ENCODE measurements at regions not wholly inside any gene's neighbourhood (a gene's known extent, or its start where the extent isn't known, plus 50 kb on each side); places are given as distances from the start of the nearest gene placed in this dataset.

- TF ChIP-seq EZH2phosphoT487 (IDR thresholded peaks at IDR 0.05; ENCODE audit: borderline replicate concordance) (no peak), CTCF (conservative IDR thresholded peaks at IDR 0.05; ENCODE audit: low read length) (no peak)
- Histone ChIP-seq H4K20me1 (ENCODE audit: insufficient read depth, low read length, poor library complexity, severe bottlenecking) (no peaks in the 10 kb centered on the region), H3K27me3 (ENCODE audit: insufficient read depth, low read length, poor library complexity, severe bottlenecking) (no peaks in the 10 kb centered on the region), H3K9ac (ENCODE audit: low read depth, low read length, poor library complexity, severe bottlenecking) (no peak overlapping the region), H2AFZ (ENCODE audit: low read length) (no peak overlapping the region), H3K9me2 (replicated peaks; ENCODE audit: low read depth, low read length) (no peaks in the 10 kb centered on the region), H3F3A (ENCODE audit: low read depth) (no peaks in the 10 kb centered on the region), H3K4me2 (ENCODE audit: low read depth, low read length, poor library complexity, severe bottlenecking) (no peak overlapping the region), H3K79me2 (ENCODE audit: insufficient read depth, low read length) (no peaks in the 10 kb centered on the region), H3K4me3 (ENCODE audit: low read length, poor library complexity, severe bottlenecking) (no peak overlapping the region), H3K36me3 (ENCODE audit: insufficient read depth, low read length) (no peaks in the 10 kb centered on the region), H3K9me3 (ENCODE audit: insufficient read depth, low read depth, low read length) (no peaks in the 10 kb centered on the region), H3K4me1 (ENCODE audit: insufficient read depth, low read length, poor library complexity, severe bottlenecking) (peaks cover 5% of the 10 kb centered on the region)
Observed at GRCh38 chr6:126738641-126739040, 379.8 kb upstream of the RSPO3 start.

- Histone ChIP-seq H3K79me2 (ENCODE audit: insufficient read depth, low read length) (no peaks in the 10 kb centered on the region), H3K9me2 (replicated peaks; ENCODE audit: low read depth, low read length) (no peaks in the 10 kb centered on the region), H3F3A (ENCODE audit: low read depth) (no peaks in the 10 kb centered on the region), H3K9me3 (ENCODE audit: insufficient read depth, low read depth, low read length) (no peaks in the 10 kb centered on the region; the same call in 1 of the 2 replicates), H3K4me1 (ENCODE audit: insufficient read depth, low read length, poor library complexity, severe bottlenecking) (no peaks in the 10 kb centered on the region), H2AFZ (ENCODE audit: low read length) (no peak overlapping the region), H3K4me2 (ENCODE audit: low read depth, low read length, poor library complexity, severe bottlenecking) (no peak overlapping the region), H3K4me3 (ENCODE audit: low read length, poor library complexity, severe bottlenecking) (no peak overlapping the region), H3K9ac (ENCODE audit: low read depth, low read length, poor library complexity, severe bottlenecking) (no peak overlapping the region), H3K36me3 (ENCODE audit: insufficient read depth, low read length) (no peaks in the 10 kb centered on the region), H4K20me1 (ENCODE audit: insufficient read depth, low read length, poor library complexity, severe bottlenecking) (no peaks in the 10 kb centered on the region), H3K27me3 (ENCODE audit: insufficient read depth, low read length, poor library complexity, severe bottlenecking) (no peaks in the 10 kb centered on the region)
- TF ChIP-seq EZH2phosphoT487 (IDR thresholded peaks at IDR 0.05; ENCODE audit: borderline replicate concordance): no peak
- TF ChIP-seq CTCF (conservative IDR thresholded peaks at IDR 0.05; ENCODE audit: low read length): no peak
Observed at GRCh38 chr6:126743076-126743475, 375.4 kb upstream of the RSPO3 start.

GRCh38 chr6:126747728-126748540 is 370.5 kb upstream of the RSPO3 start:
- no peak overlapping the region for H2AFZ ChIP-seq (ENCODE audit: low read length)
- H3K9ac ChIP-seq (ENCODE audit: low read depth, low read length, poor library complexity, severe bottlenecking): no peak overlapping the region
- no peaks in the 10 kb centered on the region for H3K79me2 ChIP-seq (ENCODE audit: insufficient read depth, low read length)
- no peaks in the 10 kb centered on the region; the same call in 1 of the 2 replicates for H3K9me3 ChIP-seq (ENCODE audit: insufficient read depth, low read depth, low read length)
- H3K4me2 ChIP-seq (ENCODE audit: low read depth, low read length, poor library complexity, severe bottlenecking): no peak overlapping the region
- no peak overlapping the region for H3K4me3 ChIP-seq (ENCODE audit: low read length, poor library complexity, severe bottlenecking)
- H3K4me1 ChIP-seq (ENCODE audit: insufficient read depth, low read length, poor library complexity, severe bottlenecking): no peaks in the 10 kb centered on the region
- H3K27me3 ChIP-seq (ENCODE audit: insufficient read depth, low read length, poor library complexity, severe bottlenecking): no peaks in the 10 kb centered on the region
- no peaks in the 10 kb centered on the region for H3K36me3 ChIP-seq (ENCODE audit: insufficient read depth, low read length)
- TF ChIP-seq EZH2phosphoT487 (IDR thresholded peaks at IDR 0.05; ENCODE audit: borderline replicate concordance) (no peak), CTCF (conservative IDR thresholded peaks at IDR 0.05; ENCODE audit: low read length) (no peak)
- no peaks in the 10 kb centered on the region for H3F3A ChIP-seq (ENCODE audit: low read depth)
- no peaks in the 10 kb centered on the region for H3K9me2 ChIP-seq (replicated peaks; ENCODE audit: low read depth, low read length)
- H4K20me1 ChIP-seq (ENCODE audit: insufficient read depth, low read length, poor library complexity, severe bottlenecking): no peaks in the 10 kb centered on the region
